ENCODE measurements at regions not wholly inside any gene's neighbourhood (a gene's known extent, or its start where the extent isn't known, plus 50 kb on each side); places are given as distances from the start of the nearest gene placed in this dataset.
A peak's percentile ranks its signal among the peaks of the same experiment; 100 is the strongest.

DNA sequence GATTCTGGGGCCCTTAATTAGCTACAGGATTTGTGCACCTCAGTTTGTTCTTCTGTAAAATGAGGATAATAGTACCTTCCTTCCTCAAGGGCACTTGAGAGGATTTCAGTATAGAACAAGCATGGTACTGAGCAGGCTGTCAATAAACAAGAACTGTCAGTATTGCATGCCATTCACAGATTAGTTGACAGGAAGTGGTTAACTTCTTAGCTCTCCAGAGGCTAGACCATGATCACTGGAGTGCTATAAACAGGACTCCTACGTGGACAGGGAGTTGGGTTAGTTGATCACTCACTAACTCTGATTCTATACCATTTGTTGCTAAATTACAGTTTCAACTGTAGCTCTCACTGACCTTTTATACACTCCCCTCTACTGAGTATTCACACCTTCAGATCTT lies 126.2 kb upstream of the DAB1 start:
- no peaks in the 10 kb centered on the region for H3K4me1 ChIP-seq
- DNase-seq, result no peak
- TF ChIP-seq, protein P1, sequence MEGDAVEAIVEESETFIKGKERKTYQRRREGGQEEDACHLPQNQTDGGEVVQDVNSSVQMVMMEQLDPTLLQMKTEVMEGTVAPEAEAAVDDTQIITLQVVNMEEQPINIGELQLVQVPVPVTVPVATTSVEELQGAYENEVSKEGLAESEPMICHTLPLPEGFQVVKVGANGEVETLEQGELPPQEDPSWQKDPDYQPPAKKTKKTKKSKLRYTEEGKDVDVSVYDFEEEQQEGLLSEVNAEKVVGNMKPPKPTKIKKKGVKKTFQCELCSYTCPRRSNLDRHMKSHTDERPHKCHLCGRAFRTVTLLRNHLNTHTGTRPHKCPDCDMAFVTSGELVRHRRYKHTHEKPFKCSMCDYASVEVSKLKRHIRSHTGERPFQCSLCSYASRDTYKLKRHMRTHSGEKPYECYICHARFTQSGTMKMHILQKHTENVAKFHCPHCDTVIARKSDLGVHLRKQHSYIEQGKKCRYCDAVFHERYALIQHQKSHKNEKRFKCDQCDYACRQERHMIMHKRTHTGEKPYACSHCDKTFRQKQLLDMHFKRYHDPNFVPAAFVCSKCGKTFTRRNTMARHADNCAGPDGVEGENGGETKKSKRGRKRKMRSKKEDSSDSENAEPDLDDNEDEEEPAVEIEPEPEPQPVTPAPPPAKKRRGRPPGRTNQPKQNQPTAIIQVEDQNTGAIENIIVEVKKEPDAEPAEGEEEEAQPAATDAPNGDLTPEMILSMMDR (IDR thresholded peaks at IDR 0.05 in 4 of 5, conservative IDR thresholded peaks at IDR 0.05 in 1 of 5), result no peak
- TF ChIP-seq POLR2A (IDR thresholded peaks at IDR 0.05), result no peak
- no peaks in the 10 kb centered on the region for H3K27me3 ChIP-seq
- intact Hi-C loops (cut with DNase I; ENCODE audit: low total_unique reads) (no loop called here), in situ Hi-C loops (cut with MboI; ENCODE audit: low sequenced_read_pairs in 4 of 4) (no loop called here)
- no peak overlapping the region for H3K4me3 ChIP-seq
- H3K27ac ChIP-seq, result no peak overlapping the region
- H3K36me3 ChIP-seq, result no peaks in the 10 kb centered on the region
- no peak for ATAC-seq
- H3K9me3 ChIP-seq, result no peaks in the 10 kb centered on the region

DNA sequence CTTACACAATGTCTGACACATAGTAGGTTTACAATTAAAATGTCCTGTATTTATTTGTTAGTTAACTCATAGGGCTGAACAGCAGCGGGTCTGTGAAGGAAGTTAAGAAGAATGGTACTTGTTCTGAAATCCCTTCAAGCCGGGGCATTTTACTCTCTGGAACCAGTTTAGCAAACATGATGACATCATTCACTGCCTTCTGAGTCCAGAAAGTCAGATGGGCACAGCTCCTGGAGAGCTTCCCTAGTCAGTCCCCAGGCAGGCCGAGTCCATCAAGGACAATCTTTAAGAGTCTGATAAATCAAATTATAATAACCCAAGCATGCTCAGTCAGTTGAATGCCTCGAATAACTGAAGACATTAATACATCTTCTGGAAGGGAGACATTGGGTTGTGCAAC lies 125.4 kb upstream of the DAB1 start:
- in situ Hi-C loops (cut with MboI; ENCODE audit: low sequenced_read_pairs in 4 of 4), result no loop called here
- no peaks in the 10 kb centered on the region for H3K27me3 ChIP-seq

DNA sequence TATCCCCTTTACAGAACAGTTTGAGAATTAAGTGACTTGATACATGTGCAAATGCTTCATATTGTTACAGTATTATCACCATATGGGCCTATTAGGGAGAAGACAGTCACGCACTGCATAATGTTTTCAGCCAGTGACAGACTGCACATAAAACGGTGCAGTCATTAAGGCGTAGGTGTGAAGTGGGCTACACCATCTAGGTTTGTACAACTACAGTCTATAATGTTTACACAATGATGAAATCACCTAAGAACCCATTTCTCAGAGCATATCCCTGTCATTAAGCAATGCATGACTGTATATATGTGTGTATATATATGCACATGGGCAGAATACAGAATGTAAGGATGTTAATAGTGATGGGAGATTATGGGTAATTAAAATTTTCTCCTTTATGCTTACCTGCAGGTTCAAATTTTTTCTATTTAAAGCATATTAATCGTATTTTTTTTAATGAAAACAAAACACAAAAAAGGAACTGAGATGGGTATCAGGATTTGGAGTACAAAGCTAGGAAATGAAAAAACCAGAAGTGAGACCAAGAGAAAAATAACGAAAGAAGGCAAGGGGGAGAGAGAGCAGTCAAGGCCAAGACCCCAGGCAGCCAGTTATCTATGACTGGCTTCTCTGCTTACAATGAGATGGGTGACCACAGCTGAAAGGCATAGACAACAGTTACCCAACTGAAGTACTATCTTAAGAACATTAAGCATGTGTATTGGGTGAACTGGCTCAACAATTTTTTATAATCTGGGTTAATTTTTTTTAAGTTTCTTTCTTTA lies 122.9 kb upstream of the DAB1 start:
- no peaks in the 10 kb centered on the region for H3K27me3 ChIP-seq
- H3K27ac ChIP-seq, result no peak overlapping the region
- intact Hi-C loops (cut with DNase I; ENCODE audit: low total_unique reads), result no loop called here
- ATAC-seq (no peak), DNase-seq (no peak)
- no peaks in the 10 kb centered on the region for H3K36me3 ChIP-seq
- H3K4me3 ChIP-seq, result no peak overlapping the region
- TF ChIP-seq, protein P1 (IDR thresholded peaks at IDR 0.05 in 4 of 5, conservative IDR thresholded peaks at IDR 0.05 in 1 of 5), result no peak
- TF ChIP-seq POLR2A (IDR thresholded peaks at IDR 0.05), result no peak
- H3K4me1 ChIP-seq, result no peaks in the 10 kb centered on the region
- in situ Hi-C loops (cut with MboI; ENCODE audit: low sequenced_read_pairs in 4 of 4), result no loop called here
- H3K9me3 ChIP-seq, result no peaks in the 10 kb centered on the region

More for the DNA sequence above, 125.4 kb upstream of the DAB1 start:
- Histone ChIP-seq H3K27ac (no peak overlapping the region), H3K4me3 (no peak overlapping the region), H3K36me3 (no peaks in the 10 kb centered on the region), H3K4me1 (no peaks in the 10 kb centered on the region), H3K9me3 (no peaks in the 10 kb centered on the region)
- no peak for ATAC-seq
- DNase-seq, result no peak
- TF ChIP-seq POLR2A (IDR thresholded peaks at IDR 0.05), result no peak
- intact Hi-C loops (cut with DNase I; ENCODE audit: low total_unique reads), result no loop called here

DNA sequence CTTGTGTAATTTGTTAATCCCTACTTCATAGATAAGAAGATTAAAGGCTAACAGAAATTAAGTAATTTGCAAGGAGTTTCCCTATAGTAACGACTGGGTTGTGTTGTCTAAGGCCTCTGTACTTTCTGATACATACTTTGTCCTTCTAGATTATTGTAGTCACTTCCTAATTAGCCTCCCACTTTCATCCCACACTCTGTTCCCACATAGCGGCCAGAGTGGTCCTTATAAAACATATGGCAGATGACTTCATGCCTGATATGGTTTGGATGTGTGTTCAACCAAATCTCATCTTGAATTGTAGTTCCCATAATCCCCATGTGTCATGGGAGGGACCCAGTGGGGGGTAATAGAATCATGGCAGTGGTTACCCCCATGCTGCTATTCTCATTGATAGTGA lies 120.5 kb upstream of the DAB1 start:
- TF ChIP-seq, protein P1 (IDR thresholded peaks at IDR 0.05 in 4 of 5, conservative IDR thresholded peaks at IDR 0.05 in 1 of 5), result no peak
- no peak for TF ChIP-seq POLR2A (IDR thresholded peaks at IDR 0.05)
- in situ Hi-C loops (cut with MboI; ENCODE audit: low sequenced_read_pairs in 4 of 4) (no loop called here), intact Hi-C loops (cut with DNase I; ENCODE audit: low total_unique reads) (no loop called here)
- Histone ChIP-seq H3K9me3 (no peaks in the 10 kb centered on the region), H3K4me1 (no peaks in the 10 kb centered on the region), H3K36me3 (no peaks in the 10 kb centered on the region), H3K27me3 (no peaks in the 10 kb centered on the region), H3K27ac (no peak overlapping the region), H3K4me3 (no peak overlapping the region)
- ATAC-seq (no peak), DNase-seq (no peak)

DNA sequence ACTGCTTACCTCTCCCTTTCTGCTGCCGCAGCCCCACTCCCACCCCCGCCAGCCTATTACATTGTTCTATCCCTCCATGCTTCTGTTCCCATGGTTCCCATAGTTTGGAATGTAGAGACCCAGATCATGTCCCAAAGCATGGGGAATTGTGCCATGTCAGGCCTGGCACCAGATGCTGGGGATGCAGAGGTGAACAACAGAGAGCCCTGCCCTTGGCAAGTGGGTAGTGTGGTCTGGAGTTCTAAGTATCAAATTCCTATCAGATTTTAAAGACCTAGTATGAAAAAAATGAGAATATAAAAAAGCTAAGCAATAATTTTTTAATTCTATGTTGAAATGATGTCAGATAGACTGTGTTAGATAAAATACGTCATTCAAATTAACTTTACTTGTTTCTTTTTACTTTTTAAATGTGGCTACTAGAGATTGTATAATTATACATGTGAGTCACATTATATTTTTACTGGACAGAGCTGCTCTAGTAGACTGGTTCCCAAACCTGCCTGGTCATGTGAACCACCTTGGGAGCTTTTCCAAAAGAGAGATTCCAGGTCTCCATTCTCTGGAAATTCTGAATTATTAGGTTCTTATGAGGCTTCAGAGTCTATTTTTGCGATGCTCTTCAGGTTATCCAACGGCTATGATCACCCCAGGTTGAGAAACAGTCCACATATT lies 113.0 kb upstream of the DAB1 start:
- peaks cover 5 to 16% of the 10 kb centered on the region in 2 donors for H3K4me1 ChIP-seq
- H3K9me3 ChIP-seq, result no peaks in the 10 kb centered on the region
- intact Hi-C loops (cut with DNase I; ENCODE audit: low total_unique reads) (no loop called here), in situ Hi-C loops (cut with MboI; ENCODE audit: low sequenced_read_pairs in 4 of 4) (no loop called here)
- no peaks in the 10 kb centered on the region for H3K27me3 ChIP-seq
- TF ChIP-seq POLR2A (IDR thresholded peaks at IDR 0.05), result no peak
- TF ChIP-seq, protein P1 (IDR thresholded peaks at IDR 0.05 in 4 of 5, conservative IDR thresholded peaks at IDR 0.05 in 1 of 5), result no peak
- no peak overlapping the region for H3K4me3 ChIP-seq
- ATAC-seq, result peak; percentile 88 to 93
- no peaks in the 10 kb centered on the region for H3K36me3 ChIP-seq
- DNase-seq, result peak in 1 of 2 donors; percentile 34
- peak overlapping the region in 2 of 4 donors; percentile 6 to 54 for H3K27ac ChIP-seq
